H1 (cell line): ENCODE measurements at regions not wholly inside any gene's neighbourhood (a gene's known extent, or its start where the extent isn't known, plus 50 kb on each side); places are given as distances from the start of the nearest gene placed in this dataset.

ENCODE experiments used
- CEBPB ChIP-seq: IDR thresholded peaks from 2 replicates; pipeline ENCODE4 v1.6.1; 2012; ENCODE audit warnings: low read depth, low read length
- EZH2 ChIP-seq: fragments of 200-600 bp; sonication (generic); IDR thresholded peaks from 2 replicates; pipeline ENCODE4 v1.7.1; 2012; ENCODE audit warnings: low read depth, mild to moderate bottlenecking, moderate library complexity, low read length, inconsistent platforms; ENCODE audit not compliant: severe bottlenecking
- GABPA ChIP-seq: IDR thresholded peaks from 2 replicates; pipeline ENCODE4 v1.6.1; 2011; ENCODE audit warnings: mild to moderate bottlenecking, low read length, moderate library complexity, borderline replicate concordance; ENCODE audit not compliant: insufficient read depth
- KDM1A ChIP-seq: fragments of 200-600, 300-600 bp; sonication (generic); IDR thresholded peaks from 2 replicates; pipeline ENCODE4 v1.7.1; 2016; ENCODE audit warnings: mild to moderate bottlenecking, low read length, borderline replicate concordance
- NANOG ChIP-seq: IDR thresholded peaks from 2 replicates; pipeline ENCODE4 v1.6.1; 2011; ENCODE audit warnings: low read length, low read depth, mild to moderate bottlenecking, inconsistent platforms; ENCODE audit not compliant: insufficient read depth, poor library complexity, severe bottlenecking
- PHF8 ChIP-seq: fragments of 200-600 bp; sonication (generic); conservative IDR thresholded peaks from 2 replicates; pipeline ENCODE4 v1.7.1; 2012; ENCODE audit warnings: low read depth, mild to moderate bottlenecking, inconsistent platforms, low read length, moderate library complexity
- POLR2A ChIP-seq, 2 experiments: IDR thresholded peaks; 1 replicate in 1 of 2; 2 replicates in 1 of 2; pipeline ENCODE4 v1.6.1; 2011; ENCODE audit warnings: low read depth in 2 of 2, low read length in 2 of 2, mild to moderate bottlenecking in 2 of 2; ENCODE audit errors: control extremely low read depth in 1 of 2
- RAD21 ChIP-seq, 2 experiments: IDR thresholded peaks in 1 of 2; conservative IDR thresholded peaks in 1 of 2; 2 replicates each; pipeline ENCODE4 v1.6.1; 2011; ENCODE audit warnings: low read depth in 2 of 2, low read length in 2 of 2, improper control_type of control experiment in 1 of 2, inconsistent platforms in 1 of 2, mild to moderate bottlenecking in 1 of 2, moderate library complexity in 1 of 2
- SP1 ChIP-seq: IDR thresholded peaks from 2 replicates; pipeline ENCODE4 v1.6.1; 2011; ENCODE audit warnings: low read depth, low read length
- TCF12 ChIP-seq: IDR thresholded peaks from 2 replicates; pipeline ENCODE4 v1.6.1; 2011; ENCODE audit warnings: low read depth, mild to moderate bottlenecking, low read length
- TF ChIP-seq, protein P1 (sequence below), 3 experiments: IDR thresholded peaks; 1 replicate in 2 of 3; 2 replicates in 1 of 3; pipeline versions ENCODE4 v1.5.1 to v1.6.1; 2011; ENCODE audit warnings: low read length in 3 of 3, mild to moderate bottlenecking in 3 of 3, inconsistent platforms in 2 of 3, low read depth in 1 of 3, moderate library complexity in 1 of 3; ENCODE audit not compliant: insufficient read depth in 1 of 3; ENCODE audit errors: control extremely low read depth in 1 of 3
- TF ChIP-seq, protein P2 (sequence below): IDR thresholded peaks from 2 replicates; pipeline ENCODE4 v1.6.1; 2012; ENCODE audit warnings: inconsistent platforms

DNA sequence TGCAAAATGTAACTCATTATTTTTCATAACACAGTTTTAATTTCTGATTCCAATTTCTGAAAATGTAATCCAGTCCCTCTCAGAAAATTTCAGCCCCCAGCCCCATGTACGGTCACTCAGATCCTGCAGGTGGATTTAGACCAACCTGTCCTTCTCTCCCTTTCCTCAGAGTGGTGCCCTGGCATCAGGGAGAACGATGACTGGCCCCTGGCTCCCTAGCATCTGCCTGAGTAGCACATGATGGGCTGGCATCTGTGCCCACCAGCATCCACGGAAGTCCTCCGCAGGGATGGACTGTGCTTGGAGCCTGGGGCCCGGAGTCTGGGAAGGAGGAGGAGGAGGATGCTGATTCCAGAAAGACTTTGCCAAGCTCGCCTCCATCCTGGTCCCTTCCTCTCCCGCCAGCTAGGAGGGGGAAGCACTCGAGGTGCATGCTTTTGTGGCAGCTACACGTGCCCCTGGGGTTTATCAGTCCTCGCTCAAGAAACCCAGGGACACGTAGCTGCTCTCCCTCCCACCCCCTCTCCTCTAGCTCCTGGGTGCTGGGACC is 54.4 kb upstream of the RUFY1 start:
- no peak for TF ChIP-seq POLR2A (IDR thresholded peaks at IDR 0.05; ENCODE audit: control extremely low read depth in 1 of 2, low read depth in 2 of 2, low read length in 2 of 2)
- TF ChIP-seq, protein P1, sequence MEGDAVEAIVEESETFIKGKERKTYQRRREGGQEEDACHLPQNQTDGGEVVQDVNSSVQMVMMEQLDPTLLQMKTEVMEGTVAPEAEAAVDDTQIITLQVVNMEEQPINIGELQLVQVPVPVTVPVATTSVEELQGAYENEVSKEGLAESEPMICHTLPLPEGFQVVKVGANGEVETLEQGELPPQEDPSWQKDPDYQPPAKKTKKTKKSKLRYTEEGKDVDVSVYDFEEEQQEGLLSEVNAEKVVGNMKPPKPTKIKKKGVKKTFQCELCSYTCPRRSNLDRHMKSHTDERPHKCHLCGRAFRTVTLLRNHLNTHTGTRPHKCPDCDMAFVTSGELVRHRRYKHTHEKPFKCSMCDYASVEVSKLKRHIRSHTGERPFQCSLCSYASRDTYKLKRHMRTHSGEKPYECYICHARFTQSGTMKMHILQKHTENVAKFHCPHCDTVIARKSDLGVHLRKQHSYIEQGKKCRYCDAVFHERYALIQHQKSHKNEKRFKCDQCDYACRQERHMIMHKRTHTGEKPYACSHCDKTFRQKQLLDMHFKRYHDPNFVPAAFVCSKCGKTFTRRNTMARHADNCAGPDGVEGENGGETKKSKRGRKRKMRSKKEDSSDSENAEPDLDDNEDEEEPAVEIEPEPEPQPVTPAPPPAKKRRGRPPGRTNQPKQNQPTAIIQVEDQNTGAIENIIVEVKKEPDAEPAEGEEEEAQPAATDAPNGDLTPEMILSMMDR (IDR thresholded peaks at IDR 0.05; ENCODE audit: control extremely low read depth in 1 of 3, insufficient read depth in 1 of 3, low read depth in 1 of 3, low read length in 3 of 3): peak; percentile 48 to 57 (median 53)
- no peak for TF ChIP-seq EZH2
- TF ChIP-seq GABPA: no peak
- no peak for TF ChIP-seq CEBPB
- TF ChIP-seq, protein P2, sequence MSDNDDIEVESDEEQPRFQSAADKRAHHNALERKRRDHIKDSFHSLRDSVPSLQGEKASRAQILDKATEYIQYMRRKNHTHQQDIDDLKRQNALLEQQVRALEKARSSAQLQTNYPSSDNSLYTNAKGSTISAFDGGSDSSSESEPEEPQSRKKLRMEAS: peak; percentile 43; the same call in 1 of the 2 replicates
- TF ChIP-seq NANOG: no peak
- no peak for TF ChIP-seq SP1
- TF ChIP-seq RAD21 (IDR thresholded peaks at IDR 0.05 in 1 of 2, conservative IDR thresholded peaks at IDR 0.05 in 1 of 2; ENCODE audit: low read depth in 2 of 2, low read length in 2 of 2): peak; percentile 78 to 79
- no peak for TF ChIP-seq KDM1A
- TF ChIP-seq TCF12: no peak
- no peak for TF ChIP-seq PHF8
